Type B pancreatic cell (in vitro differentiated cells): ENCODE measurements at regions not wholly inside any gene's neighbourhood (a gene's known extent, or its start where the extent isn't known, plus 50 kb on each side); places are given as distances from the start of the nearest gene placed in this dataset.
"Not testable (repeated sequence)": the region's sequence is repeated elsewhere in the genome, so short reads cannot be mapped to it uniquely, and the experiment has no call there.

Source experiments
- DNase-seq: peaks from one replicate; pipeline ENCODE4 v3.0.0; 2021; ENCODE audit warnings: mixed read lengths; ENCODE audit not compliant: unreplicated experiment; ENCODE audit errors: extremely low spot score
- H3K27ac Mint-ChIP-seq: 2 replicates; pipeline ENCODE4 v1.8.0; 2021; ENCODE audit warnings: mild to moderate bottlenecking, mixed read lengths
- H3K27me3 Mint-ChIP-seq: 2 replicates; pipeline ENCODE4 v1.8.0; 2021; ENCODE audit warnings: mixed read lengths
- H3K36me3 Mint-ChIP-seq: 2 replicates; pipeline ENCODE4 v1.8.0; 2021; ENCODE audit warnings: mixed read lengths
- H3K4me1 Mint-ChIP-seq: one replicate; pipeline ENCODE4 v1.8.0; 2021; ENCODE audit warnings: mixed read lengths; ENCODE audit not compliant: unreplicated experiment
- H3K4me3 Mint-ChIP-seq: 2 replicates; pipeline ENCODE4 v1.8.0; 2021; ENCODE audit warnings: mild to moderate bottlenecking, mixed read lengths
- H3K9me3 Mint-ChIP-seq: 2 replicates; pipeline ENCODE4 v1.8.0; 2021; ENCODE audit warnings: mixed read lengths
- TF ChIP-seq, protein P1 (sequence below): fragments of 200-600 bp; sonication (generic); conservative IDR thresholded peaks from 2 replicates; pipeline ENCODE4 v1.5.0; 2021; ENCODE audit warnings: antibody characterized with exemption, mild to moderate bottlenecking

DNA sequence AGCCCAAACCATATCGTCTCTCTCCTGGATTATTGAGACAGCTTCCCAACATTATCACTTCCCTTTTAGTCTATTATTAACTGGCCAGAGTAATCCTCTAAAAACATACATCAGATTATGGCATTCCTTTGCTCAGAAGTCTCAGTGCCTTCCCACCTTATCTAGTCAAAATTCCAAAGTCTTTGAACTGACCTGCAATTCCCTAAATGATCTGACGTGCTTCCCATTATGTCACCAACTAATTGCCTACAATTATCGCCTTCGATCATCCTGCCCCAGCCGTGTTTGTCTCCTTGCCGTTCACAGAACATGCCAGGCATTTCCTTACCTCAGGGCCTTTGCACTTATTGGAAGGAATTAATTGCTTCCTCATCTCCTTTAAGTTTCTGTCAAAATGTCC lies 332.4 kb downstream of the IRS1 start:
- no peak overlapping the region for H3K27ac Mint-ChIP-seq
- H3K27me3 Mint-ChIP-seq = no peaks in the 10 kb centered on the region
- TF ChIP-seq, protein P1, sequence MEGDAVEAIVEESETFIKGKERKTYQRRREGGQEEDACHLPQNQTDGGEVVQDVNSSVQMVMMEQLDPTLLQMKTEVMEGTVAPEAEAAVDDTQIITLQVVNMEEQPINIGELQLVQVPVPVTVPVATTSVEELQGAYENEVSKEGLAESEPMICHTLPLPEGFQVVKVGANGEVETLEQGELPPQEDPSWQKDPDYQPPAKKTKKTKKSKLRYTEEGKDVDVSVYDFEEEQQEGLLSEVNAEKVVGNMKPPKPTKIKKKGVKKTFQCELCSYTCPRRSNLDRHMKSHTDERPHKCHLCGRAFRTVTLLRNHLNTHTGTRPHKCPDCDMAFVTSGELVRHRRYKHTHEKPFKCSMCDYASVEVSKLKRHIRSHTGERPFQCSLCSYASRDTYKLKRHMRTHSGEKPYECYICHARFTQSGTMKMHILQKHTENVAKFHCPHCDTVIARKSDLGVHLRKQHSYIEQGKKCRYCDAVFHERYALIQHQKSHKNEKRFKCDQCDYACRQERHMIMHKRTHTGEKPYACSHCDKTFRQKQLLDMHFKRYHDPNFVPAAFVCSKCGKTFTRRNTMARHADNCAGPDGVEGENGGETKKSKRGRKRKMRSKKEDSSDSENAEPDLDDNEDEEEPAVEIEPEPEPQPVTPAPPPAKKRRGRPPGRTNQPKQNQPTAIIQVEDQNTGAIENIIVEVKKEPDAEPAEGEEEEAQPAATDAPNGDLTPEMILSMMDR = no peak
- H3K36me3 Mint-ChIP-seq = peaks cover under 1% of the 10 kb centered on the region
- peaks cover under 1% of the 10 kb centered on the region for H3K9me3 Mint-ChIP-seq
- H3K4me3 Mint-ChIP-seq = no peak overlapping the region
- no peaks in the 10 kb centered on the region for H3K4me1 Mint-ChIP-seq
- DNase-seq = no peak

DNA sequence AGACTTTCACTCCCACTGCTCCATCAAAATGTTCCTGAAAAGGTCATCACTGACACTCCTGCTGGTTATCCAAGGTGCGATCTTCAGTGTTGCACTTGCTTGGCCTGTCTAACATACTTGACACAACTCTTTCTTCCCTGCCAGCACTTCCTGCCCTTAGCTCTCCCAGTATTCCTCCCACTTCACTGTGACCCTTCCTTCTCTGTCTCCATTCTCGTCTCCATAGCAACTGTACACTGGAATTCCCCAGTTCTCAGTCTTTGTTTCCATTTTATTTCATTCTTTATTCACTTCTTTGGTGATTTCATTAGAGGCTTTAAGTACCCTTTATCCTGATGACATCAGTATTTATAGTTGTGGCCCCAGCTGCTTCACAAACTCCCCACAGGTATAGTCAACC lies 333.0 kb downstream of the IRS1 start:
- no peaks in the 10 kb centered on the region for H3K4me1 Mint-ChIP-seq
- no peak overlapping the region for H3K4me3 Mint-ChIP-seq
- H3K27me3 Mint-ChIP-seq = no peaks in the 10 kb centered on the region
- H3K27ac Mint-ChIP-seq = no peak overlapping the region
- TF ChIP-seq, protein P1 = no peak
- peaks cover 6% of the 10 kb centered on the region for H3K9me3 Mint-ChIP-seq
- H3K36me3 Mint-ChIP-seq = peaks cover 6% of the 10 kb centered on the region
- no peak for DNase-seq

DNA sequence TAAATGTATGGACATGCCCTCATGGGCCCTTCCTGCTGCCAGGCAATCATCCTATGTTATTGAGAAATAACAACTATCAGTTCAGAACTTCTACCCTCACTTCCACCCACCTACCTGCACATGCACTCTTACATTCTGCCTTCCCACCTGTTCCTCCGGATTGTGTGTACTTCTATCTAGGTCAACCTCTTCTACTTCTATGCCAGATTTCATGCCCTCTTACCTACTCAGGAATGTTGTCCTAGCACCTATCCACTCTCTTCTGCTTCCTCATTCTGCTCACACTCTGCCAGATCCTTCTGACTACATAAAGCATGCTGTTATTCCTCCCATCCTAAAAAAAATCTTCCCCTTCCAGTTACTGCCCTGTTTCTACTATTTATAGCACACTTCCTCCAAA lies 333.5 kb downstream of the IRS1 start:
- peaks cover 6% of the 10 kb centered on the region for H3K36me3 Mint-ChIP-seq
- TF ChIP-seq, protein P1 = no peak
- DNase-seq = no peak
- H3K27me3 Mint-ChIP-seq = no peaks in the 10 kb centered on the region
- no peak overlapping the region for H3K4me3 Mint-ChIP-seq
- H3K4me1 Mint-ChIP-seq = no peaks in the 10 kb centered on the region
- H3K27ac Mint-ChIP-seq = no peak overlapping the region
- peaks cover 6% of the 10 kb centered on the region for H3K9me3 Mint-ChIP-seq

DNA sequence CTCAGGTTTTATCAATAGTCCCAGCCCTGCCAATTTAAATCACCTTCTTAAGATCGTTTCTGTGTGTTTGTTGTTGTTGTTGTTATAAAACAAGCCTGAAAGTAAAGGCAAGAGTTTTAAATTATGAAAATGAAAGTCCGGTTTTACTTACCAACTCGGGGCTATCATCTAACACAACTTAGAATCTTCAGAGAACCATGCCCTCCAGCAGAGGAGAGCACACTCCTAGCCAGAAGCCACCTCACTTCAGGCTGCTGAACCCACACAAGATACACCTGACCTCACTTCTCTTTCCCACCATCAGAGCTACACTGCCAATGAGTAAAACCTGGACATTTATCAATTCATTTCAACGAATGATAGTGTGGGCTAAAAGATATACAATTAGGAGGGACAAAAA lies 335.2 kb downstream of the IRS1 start:
- Mint-ChIP-seq H3K27ac (no peak overlapping the region), H3K36me3 (peaks cover 6% of the 10 kb centered on the region), H3K4me1 (no peaks in the 10 kb centered on the region), H3K4me3 (no peak overlapping the region), H3K9me3 (peaks cover 6% of the 10 kb centered on the region), H3K27me3 (no peaks in the 10 kb centered on the region)
- TF ChIP-seq, protein P1 = no peak
- no peak for DNase-seq

DNA sequence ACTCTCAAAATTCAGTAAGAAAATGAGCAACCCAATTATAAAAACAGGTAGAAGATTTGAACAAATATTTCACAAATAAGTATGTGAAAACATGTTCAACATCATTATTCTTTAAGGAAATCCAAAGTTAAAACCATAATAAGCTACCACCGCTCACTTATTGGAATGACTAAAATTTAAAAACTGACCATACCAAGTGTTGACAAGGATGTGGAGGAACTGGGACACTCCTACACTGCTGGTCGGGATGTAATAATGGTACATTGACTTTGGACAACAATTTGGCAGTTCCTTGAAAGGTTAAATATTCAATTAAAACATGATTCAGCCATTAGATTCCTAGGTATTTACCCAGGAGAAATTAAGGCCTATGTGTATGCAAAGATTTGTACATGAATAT lies 336.5 kb downstream of the IRS1 start:
- Mint-ChIP-seq H3K4me3 (no peak overlapping the region), H3K27me3 (no peaks in the 10 kb centered on the region), H3K4me1 (no peaks in the 10 kb centered on the region), H3K36me3 (peaks cover 6% of the 10 kb centered on the region), H3K9me3 (peaks cover 9% of the 10 kb centered on the region), H3K27ac (no peak overlapping the region)
- DNase-seq = no peak
- TF ChIP-seq, protein P1 = no peak

DNA sequence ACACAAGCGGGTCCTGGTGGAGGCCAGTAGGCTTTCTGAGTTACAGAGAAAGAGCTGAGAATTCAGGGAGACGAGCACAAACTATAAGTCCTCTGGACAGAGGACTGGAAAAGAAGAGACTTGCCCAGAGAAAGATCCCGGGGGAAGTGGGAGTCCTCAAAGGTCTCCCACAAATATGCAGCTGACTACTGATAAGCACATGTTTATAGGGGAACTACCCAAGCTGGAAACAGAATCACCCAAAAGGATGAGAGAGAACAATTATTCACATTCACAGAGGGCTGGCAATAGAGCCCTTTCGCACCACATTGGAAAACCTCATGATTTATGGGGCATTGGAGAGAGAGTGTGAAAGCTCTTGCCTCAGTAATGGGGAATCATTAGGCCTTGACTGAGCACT lies 337.6 kb downstream of the IRS1 start:
- H3K27ac Mint-ChIP-seq = no peak overlapping the region
- H3K4me3 Mint-ChIP-seq = no peak overlapping the region
- peaks cover 15% of the 10 kb centered on the region for H3K9me3 Mint-ChIP-seq
- DNase-seq = no peak
- no peaks in the 10 kb centered on the region for H3K4me1 Mint-ChIP-seq
- no peaks in the 10 kb centered on the region for H3K27me3 Mint-ChIP-seq
- H3K36me3 Mint-ChIP-seq = peaks cover 6% of the 10 kb centered on the region
- TF ChIP-seq, protein P1 = no peak

DNA sequence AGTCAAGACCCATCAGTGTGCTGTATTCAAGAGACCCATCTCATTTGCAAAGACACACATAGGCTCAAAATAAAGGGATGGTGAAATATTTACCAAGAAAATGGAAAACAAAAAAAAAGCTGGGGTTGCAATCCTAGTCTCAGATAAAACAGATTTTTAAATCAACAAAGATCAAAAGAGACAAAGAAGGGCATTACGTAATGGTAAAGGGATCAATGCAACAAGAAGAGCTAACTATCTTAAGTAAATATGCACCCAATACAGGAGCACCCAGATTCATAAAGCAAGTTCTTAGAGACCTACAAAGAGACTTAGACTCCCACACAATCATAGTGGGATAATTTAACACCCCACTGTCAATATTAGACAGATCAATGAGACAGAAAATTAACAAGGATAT lies 343.5 kb downstream of the IRS1 start:
- H3K27me3 Mint-ChIP-seq, H3K4me3 Mint-ChIP-seq, DNase-seq, H3K4me1 Mint-ChIP-seq, H3K36me3 Mint-ChIP-seq, H3K27ac Mint-ChIP-seq: not testable (repeated sequence)
- peaks cover 20% of the 10 kb centered on the region for H3K9me3 Mint-ChIP-seq
